GM12874 (cell line): ENCODE measurements at regions not wholly inside any gene's neighbourhood (a gene's known extent, or its start where the extent isn't known, plus 50 kb on each side); places are given as distances from the start of the nearest gene placed in this dataset.

ENCODE experiments used
- CTCF ChIP-seq: IDR thresholded peaks from 2 replicates; pipeline ENCODE4 v1.5.1; 2011; ENCODE audit warnings: low read depth, mild to moderate bottlenecking, control low read depth, low read length, moderate library complexity; ENCODE audit not compliant: insufficient read depth

- TF ChIP-seq CTCF, result no peak
Measured at GRCh38 chr10:113278664-113279063, 274.2 kb upstream of the HABP2 start.

DNA sequence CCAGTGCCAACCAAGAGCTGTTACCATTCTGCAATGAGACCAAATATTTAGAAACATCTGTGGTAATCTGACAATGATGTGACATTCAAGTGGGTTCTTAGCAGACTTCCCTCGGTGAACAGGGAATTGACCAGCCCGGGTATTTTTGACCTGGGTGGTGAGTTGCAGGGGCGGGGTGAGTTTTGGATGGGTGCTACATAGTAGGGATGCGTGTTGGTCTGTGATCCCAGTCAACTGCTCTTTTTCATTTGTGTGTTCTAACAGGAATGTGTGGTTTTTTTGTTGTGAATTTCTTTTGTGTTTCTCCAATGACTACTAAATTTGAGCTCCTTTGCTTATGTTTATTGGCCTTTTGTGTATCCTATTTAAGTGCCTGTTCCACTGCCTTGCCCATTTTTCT is 273.6 kb upstream of the HABP2 start:
- TF ChIP-seq CTCF, result no peak

GRCh38 chr10:113282564-113282963 is 270.3 kb upstream of the HABP2 start:
- TF ChIP-seq CTCF, result no peak

GRCh38 chr10:113283189-113283588 is 269.7 kb upstream of the HABP2 start:
- no peak for TF ChIP-seq CTCF

- no peak for TF ChIP-seq CTCF
Measured at GRCh38 chr10:113284635-113285034, 268.2 kb upstream of the HABP2 start.

DNA sequence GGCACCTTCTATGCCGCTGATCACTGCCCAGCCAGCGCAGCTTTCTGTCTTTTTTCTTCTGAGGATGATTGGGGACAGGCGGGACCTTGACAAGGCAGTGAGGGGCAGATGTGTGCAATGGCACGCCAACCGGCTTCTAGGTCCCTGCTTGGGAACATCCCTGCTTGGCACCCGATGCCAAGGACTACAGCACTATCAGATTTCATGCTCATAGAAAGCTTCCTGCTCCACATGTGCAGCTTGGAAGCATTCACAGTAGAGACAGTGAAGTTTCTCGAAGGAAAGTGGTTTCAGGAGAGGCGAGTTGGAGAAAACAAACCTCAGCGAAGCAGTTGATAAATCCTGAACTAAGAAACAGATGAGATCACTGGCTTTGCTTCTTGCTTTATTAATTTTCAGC is 267.5 kb upstream of the HABP2 start:
- no peak for TF ChIP-seq CTCF

DNA sequence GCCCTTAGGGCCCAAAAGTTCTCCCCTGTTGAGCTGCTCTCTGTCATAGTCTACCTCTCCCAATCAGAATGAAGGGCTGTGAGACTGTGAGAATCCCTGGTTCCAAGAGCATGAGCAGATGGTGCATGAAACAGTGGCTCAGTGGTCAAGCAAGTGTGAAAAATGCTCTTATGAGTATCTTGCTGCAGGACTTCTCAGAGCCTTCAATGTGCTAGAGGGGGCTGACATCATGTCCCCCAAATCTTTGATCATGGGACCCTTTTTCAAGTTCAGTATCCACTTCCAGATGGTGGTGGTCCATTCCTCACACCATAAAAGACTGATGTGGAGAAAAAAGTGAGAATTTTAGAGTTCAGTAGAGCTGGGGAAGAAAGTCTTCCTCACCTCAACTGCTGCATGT is 265.3 kb upstream of the HABP2 start:
- no peak for TF ChIP-seq CTCF

DNA sequence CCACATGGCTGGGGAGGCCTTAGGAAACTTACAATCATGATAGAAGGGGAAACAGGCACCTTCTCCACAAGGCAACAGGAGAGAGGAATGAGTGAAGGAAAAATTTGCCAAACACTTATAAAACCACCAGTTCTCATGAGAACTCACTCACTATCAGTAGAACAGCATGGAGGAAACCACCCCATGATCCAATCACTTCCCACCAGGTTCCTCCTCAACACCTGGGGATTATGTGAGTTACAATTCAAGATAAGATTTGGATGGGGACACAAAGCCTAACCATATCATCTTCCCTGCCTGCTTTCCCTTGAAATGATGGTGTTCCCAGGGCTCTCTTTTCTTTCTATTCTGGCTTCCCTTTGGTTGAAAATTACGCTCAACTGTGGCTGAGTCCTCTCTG is 262.7 kb upstream of the HABP2 start:
- no peak for TF ChIP-seq CTCF
